ENCODE measurements at regions not wholly inside any gene's neighbourhood (a gene's known extent, or its start where the extent isn't known, plus 50 kb on each side); places are given as distances from the start of the nearest gene placed in this dataset.
A peak's percentile ranks its signal among the peaks of the same experiment; 100 is the strongest.

- H3K4me3 ChIP-seq = no peak overlapping the region
- no peaks in the 10 kb centered on the region for H3K27me3 ChIP-seq
- H3K9me3 ChIP-seq = no peaks in the 10 kb centered on the region
- TF ChIP-seq POLR2A (IDR thresholded peaks at IDR 0.05) (no peak), CTCF (IDR thresholded peaks at IDR 0.05) (no peak)
- WGBS (ENCODE audit: insufficient coverage, low coverage, low lambda C conversion rate, missing lambda C conversion rate) = 62% methylated on average over 3 of the region's 13 CpGs
- H3K4me1 ChIP-seq = peaks cover 0 to 16% (median 5%) of the 10 kb centered on the region in 4 donors
- H3K27ac ChIP-seq = no peak overlapping the region
- no peak for DNase-seq
- H3K36me3 ChIP-seq = no peaks in the 10 kb centered on the region
- ATAC-seq = no peak
- intact Hi-C loops (cut with DNase I) = no loop called here
These were observed 271.0 kb downstream of the CTTN start for GRCh38 chr11:70669281-70669680.

- Histone ChIP-seq H3K27me3 (no peaks in the 10 kb centered on the region), H3K27ac (no peak overlapping the region), H3K4me3 (no peak overlapping the region), H3K9me3 (no peaks in the 10 kb centered on the region), H3K4me1 (peaks cover 0 to 16% (median 5%) of the 10 kb centered on the region in 4 donors), H3K36me3 (no peaks in the 10 kb centered on the region)
- WGBS (ENCODE audit: insufficient coverage, low coverage, low lambda C conversion rate, missing lambda C conversion rate) = 90% methylated on average over 7 of the region's 25 CpGs
- ATAC-seq (peak in 1 of 4 donors; percentile 9), DNase-seq (no peak)
- intact Hi-C loops (cut with DNase I) = no loop called here
- TF ChIP-seq POLR2A (IDR thresholded peaks at IDR 0.05) (no peak), CTCF (IDR thresholded peaks at IDR 0.05) (no peak)
These were observed 271.7 kb downstream of the CTTN start for GRCh38 chr11:70669871-70670675.

DNA sequence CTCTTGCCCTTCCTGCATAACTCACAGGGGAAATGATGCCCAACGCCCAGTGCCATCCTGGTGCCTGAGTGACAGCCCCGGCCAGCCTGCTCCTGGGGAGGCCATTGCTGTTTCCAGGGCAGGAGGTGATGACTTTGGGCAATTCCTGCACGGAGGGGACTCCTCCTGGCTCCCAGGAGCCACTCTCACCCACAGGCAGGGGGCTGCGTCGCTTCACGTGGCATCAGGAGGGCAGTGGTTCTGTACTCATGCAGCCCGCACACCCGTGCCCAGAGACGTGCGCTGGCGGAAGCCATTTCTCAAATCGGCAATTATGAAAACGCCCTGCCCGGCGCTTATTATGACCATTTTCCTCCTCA lies 272.3 kb downstream of the CTTN start:
- no peak for TF ChIP-seq CTCF (IDR thresholded peaks at IDR 0.05)
- no peak for TF ChIP-seq POLR2A (IDR thresholded peaks at IDR 0.05)
- ATAC-seq (no peak), DNase-seq (no peak)
- Histone ChIP-seq H3K27ac (no peak overlapping the region), H3K27me3 (no peaks in the 10 kb centered on the region), H3K9me3 (no peaks in the 10 kb centered on the region), H3K4me3 (no peak overlapping the region), H3K36me3 (no peaks in the 10 kb centered on the region), H3K4me1 (peaks cover 0 to 16% (median 5%) of the 10 kb centered on the region in 4 donors)
- WGBS (ENCODE audit: insufficient coverage, low coverage, low lambda C conversion rate, missing lambda C conversion rate) = 86% methylated on average over 9 of the region's 15 CpGs
- intact Hi-C loops (cut with DNase I) = no loop called here

DNA sequence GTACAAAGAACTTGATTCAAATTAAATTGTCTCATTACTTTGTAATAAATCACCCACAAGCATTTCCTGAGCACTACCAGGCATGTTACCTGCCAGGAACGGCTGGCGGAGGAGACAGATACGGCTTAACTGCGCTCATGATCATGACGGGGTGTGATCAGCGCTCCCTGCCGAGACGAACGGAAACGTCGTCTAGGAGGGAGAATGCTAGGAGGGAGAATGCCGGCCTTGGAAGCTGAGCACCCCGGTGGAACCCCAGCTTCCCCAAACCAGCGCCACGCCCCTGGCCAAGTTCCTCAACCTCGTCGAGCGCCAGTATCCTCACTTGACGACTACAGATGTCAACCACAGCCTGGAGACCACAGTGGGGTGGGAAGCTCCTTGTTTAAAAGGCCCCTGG lies 272.8 kb downstream of the CTTN start:
- no peaks in the 10 kb centered on the region for H3K9me3 ChIP-seq
- intact Hi-C loops (cut with DNase I) = no loop called here
- peaks cover 0 to 16% (median 5%) of the 10 kb centered on the region in 4 donors for H3K4me1 ChIP-seq
- DNase-seq (no peak), ATAC-seq (no peak)
- H3K27ac ChIP-seq = no peak overlapping the region
- WGBS (ENCODE audit: insufficient coverage, low coverage, low lambda C conversion rate, missing lambda C conversion rate) = 50% methylated on average over 13 of the region's 19 CpGs
- H3K4me3 ChIP-seq = no peak overlapping the region
- H3K27me3 ChIP-seq = no peaks in the 10 kb centered on the region
- no peaks in the 10 kb centered on the region for H3K36me3 ChIP-seq
- TF ChIP-seq CTCF (IDR thresholded peaks at IDR 0.05) (no peak), POLR2A (IDR thresholded peaks at IDR 0.05) (no peak)
